ENCODE measurements at regions not wholly inside any gene's neighbourhood (a gene's known extent, or its start where the extent isn't known, plus 50 kb on each side); places are given as distances from the start of the nearest gene placed in this dataset.

- TF ChIP-seq EP300 (IDR thresholded peaks at IDR 0.05; ENCODE audit: borderline replicate concordance in 1 of 2, control insufficient read depth in 1 of 2, low read depth in 2 of 2, low read length in 2 of 2): no peak
- TF ChIP-seq CTCF (IDR thresholded peaks at IDR 0.05 in 2 of 3, conservative IDR thresholded peaks at IDR 0.05 in 1 of 3; ENCODE audit: control insufficient read depth in 2 of 3, extremely low read depth in 1 of 3, insufficient read depth in 1 of 3, low read depth in 3 of 3, low read length in 3 of 3): no peak
- no peak for TF ChIP-seq BHLHE40 (IDR thresholded peaks at IDR 0.05; ENCODE audit: borderline replicate concordance in 1 of 2, low read depth in 2 of 2, low read length in 1 of 2)
- TF ChIP-seq RAD51 (IDR thresholded peaks at IDR 0.05): no peak
These were observed 166.0 kb upstream of the CDH13 start for GRCh38 chr16:82460766-82461165.

Measured in GM12878 (cell line).